Activated naive CD4-positive, alpha-beta T cell treated with anti-CD3 and anti-CD28 coated beads, Interleukin-2, amount 10 ng/mL, durations not matched to agents 7 days and 5 days (primary cell): ENCODE measurements at regions not wholly inside any gene's neighbourhood (a gene's known extent, or its start where the extent isn't known, plus 50 kb on each side); places are given as distances from the start of the nearest gene placed in this dataset.
"Not testable (repeated sequence)": the region's sequence is repeated elsewhere in the genome, so short reads cannot be mapped to it uniquely, and the experiment has no call there.

Experiments used
- CTCF ChIA-PET: fragments of 350-600 bp; sonication (Branson Sonifier 250); formaldehyde crosslinking; loops from one replicate; lab custom pipeline; 2021; ENCODE audit warnings: antibody characterized with exemption; lab: Charles Lee
- DNase-seq: peaks from one replicate; pipeline ENCODE4 v3.0.0-alpha.2; 2020
- H3K27ac Mint-ChIP-seq: one replicate; pipeline ENCODE4 v1.8.0; 2021; ENCODE audit warnings: mild to moderate bottlenecking, moderate library complexity, mixed read lengths
- H3K27me3 Mint-ChIP-seq: one replicate; pipeline ENCODE4 v1.8.0; 2021; ENCODE audit warnings: mild to moderate bottlenecking, mixed read lengths
- H3K36me3 Mint-ChIP-seq: one replicate; pipeline ENCODE4 v1.8.0; 2021; ENCODE audit warnings: mixed read lengths
- H3K4me1 Mint-ChIP-seq: one replicate; pipeline ENCODE4 v1.8.0; 2021; ENCODE audit warnings: mixed read lengths
- H3K4me3 Mint-ChIP-seq: one replicate; pipeline ENCODE4 v1.8.0; 2021; ENCODE audit warnings: mild to moderate bottlenecking, moderate library complexity, mixed read lengths
- H3K9me3 Mint-ChIP-seq: one replicate; pipeline ENCODE4 v1.8.0; 2021; ENCODE audit warnings: mixed read lengths

- H3K27ac Mint-ChIP-seq: no peak overlapping the region
- CTCF ChIA-PET: no interaction called here
- peaks cover 3% of the 10 kb centered on the region for H3K36me3 Mint-ChIP-seq
- H3K4me1 Mint-ChIP-seq: no peaks in the 10 kb centered on the region
- DNase-seq: no peak
- peaks cover 65% of the 10 kb centered on the region for H3K9me3 Mint-ChIP-seq
- H3K27me3 Mint-ChIP-seq: no peaks in the 10 kb centered on the region
- H3K4me3 Mint-ChIP-seq: no peak overlapping the region
Observed at GRCh38 chr12:34604227-34604626, 581.9 kb downstream of the ALG10 start.

DNA sequence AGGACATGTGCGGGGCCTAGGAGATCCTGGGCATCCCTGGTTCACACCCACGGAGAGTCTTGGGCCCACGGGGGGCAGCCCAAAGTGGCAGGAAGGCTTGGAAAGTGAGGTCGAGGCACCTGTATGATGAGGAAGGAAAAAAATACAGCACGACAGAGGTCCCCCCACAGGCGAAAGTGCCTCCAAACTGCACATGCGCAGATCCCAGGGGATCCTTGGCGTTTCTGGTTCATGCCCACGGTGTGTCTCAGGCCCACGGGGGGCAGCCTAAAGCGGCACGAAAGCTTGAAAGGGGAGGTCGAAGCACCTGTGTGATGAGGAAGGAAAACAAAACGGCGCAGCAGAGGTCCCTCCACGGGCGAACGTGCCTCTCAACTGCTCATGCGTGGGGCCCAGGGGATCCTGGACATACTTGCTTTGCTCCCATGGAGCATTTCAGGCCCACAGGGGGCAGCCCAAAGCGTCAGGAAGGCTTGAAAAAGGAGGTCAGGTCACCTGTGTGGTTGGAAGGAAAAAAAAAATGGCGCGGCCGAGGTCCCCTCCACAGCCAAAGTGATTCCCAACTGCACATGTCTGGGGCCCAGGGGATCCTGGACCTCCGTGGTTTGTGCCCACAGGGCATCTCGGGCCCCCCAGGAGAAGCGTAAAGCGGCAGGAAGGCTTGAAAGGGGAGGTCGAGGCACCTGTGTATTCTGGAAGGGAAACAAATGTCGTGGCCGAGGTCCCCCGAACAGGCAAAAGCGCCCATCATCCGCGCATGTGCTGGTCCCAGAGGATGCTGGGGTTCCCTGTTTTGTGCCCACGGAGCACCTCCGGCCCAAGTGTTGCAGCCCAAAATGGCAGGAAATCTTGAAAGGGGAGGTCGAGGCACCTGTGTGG, 582.6 kb downstream of the ALG10 start:
- H3K27me3 Mint-ChIP-seq: no peaks in the 10 kb centered on the region
- CTCF ChIA-PET: no interaction called here
- H3K36me3 Mint-ChIP-seq: peaks cover 3% of the 10 kb centered on the region
- peaks cover 64% of the 10 kb centered on the region for H3K9me3 Mint-ChIP-seq
- H3K4me3 Mint-ChIP-seq: no peak overlapping the region
- no peak for DNase-seq
- H3K4me1 Mint-ChIP-seq: no peaks in the 10 kb centered on the region
- H3K27ac Mint-ChIP-seq: no peak overlapping the region

- Mint-ChIP-seq H3K36me3 (peaks cover 3% of the 10 kb centered on the region), H3K4me3 (no peak overlapping the region), H3K4me1 (no peaks in the 10 kb centered on the region), H3K9me3 (peaks cover 57% of the 10 kb centered on the region), H3K27me3 (no peaks in the 10 kb centered on the region), H3K27ac (no peak overlapping the region)
- CTCF ChIA-PET: no interaction called here
- no peak for DNase-seq
Observed at GRCh38 chr12:34605510-34605887, 583.2 kb downstream of the ALG10 start.

DNA sequence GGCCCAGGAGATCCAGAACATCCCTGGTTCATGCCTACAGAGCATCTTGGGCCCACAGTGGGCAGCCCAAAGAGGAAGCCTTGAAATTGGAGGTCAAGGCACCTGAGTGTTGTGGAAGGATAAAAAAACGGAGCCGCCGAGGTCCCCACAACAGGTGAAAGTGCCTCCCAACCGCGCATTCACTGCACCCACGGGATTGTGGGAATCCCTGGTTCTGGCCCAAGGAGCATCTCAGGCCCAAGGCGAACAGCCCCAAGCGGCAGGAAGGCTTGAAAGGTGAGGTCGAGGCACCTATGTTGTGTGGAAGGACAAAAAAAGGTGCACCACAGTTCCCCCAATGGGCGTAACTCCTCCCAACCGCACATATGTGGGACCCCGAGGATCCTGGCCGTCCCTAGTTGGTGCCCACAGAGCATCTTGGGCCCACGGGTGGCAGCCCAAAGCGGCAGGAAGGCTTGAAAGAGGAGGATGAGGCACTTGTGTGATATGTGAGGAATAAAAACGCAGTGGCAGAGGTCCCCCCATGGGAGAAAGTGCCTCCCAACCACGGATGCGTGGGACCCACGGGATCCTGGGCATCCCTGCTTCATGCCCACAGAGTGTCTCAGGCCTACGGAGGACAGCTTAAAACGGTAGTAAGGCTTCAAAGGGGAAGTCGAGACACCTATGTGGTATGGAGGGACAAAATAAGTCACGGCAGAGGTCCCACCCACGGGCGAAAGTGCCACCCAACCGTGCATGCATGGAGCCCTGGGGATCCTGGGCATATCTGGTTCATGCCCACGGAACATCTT, 583.9 kb downstream of the ALG10 start:
- Mint-ChIP-seq H3K9me3 (peaks cover 55% of the 10 kb centered on the region), H3K4me3 (no peak overlapping the region), H3K36me3 (peaks cover 3% of the 10 kb centered on the region), H3K27ac (no peak overlapping the region), H3K4me1 (no peaks in the 10 kb centered on the region), H3K27me3 (no peaks in the 10 kb centered on the region)
- DNase-seq: no peak
- CTCF ChIA-PET: no interaction called here

DNA sequence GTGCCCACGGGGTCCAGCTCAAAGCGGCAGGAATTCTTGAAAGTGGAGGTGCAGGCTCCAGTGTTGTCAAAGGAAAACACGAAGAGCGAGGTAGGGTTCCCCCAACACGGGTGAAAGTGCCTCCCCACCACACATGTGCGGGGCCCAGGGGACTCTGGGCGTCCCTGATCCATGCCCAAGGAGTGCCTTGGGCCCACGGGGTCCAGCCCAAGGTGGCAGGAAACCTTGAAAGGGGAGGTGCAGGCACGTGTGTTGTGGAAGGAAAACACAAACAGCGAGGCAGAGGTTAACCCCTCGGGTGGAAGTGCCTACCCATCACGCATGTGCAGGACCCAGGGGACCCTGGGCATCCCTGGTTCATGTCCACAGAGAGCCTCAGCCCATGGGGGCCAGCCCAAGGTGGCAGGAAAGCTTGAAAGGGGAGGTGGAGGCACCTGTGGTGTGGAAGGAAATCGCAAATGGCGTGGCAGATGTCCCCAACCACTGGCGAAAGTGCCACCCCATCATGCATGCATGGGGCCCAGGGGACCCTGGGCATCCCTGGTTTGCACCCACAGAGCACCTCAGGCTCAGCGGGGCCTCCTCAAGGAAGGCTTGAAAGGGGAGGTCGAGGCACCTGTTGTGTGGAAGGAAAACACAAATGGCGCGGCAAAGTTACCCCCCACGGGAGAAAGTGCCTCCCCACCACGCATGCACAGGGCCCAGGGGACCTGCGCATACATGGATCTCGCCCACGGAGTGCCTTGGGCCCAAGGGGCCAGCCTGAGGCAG, 584.6 kb downstream of the ALG10 start:
- Mint-ChIP-seq H3K27me3 (no peaks in the 10 kb centered on the region), H3K27ac (no peak overlapping the region), H3K4me3 (no peak overlapping the region), H3K36me3 (peaks cover under 1% of the 10 kb centered on the region), H3K9me3 (peaks cover 56% of the 10 kb centered on the region), H3K4me1 (no peaks in the 10 kb centered on the region)
- no peak for DNase-seq
- CTCF ChIA-PET: no interaction called here

- CTCF ChIA-PET: no interaction called here
- Mint-ChIP-seq H3K27ac (no peak overlapping the region), H3K4me3 (no peak overlapping the region), H3K36me3 (no peaks in the 10 kb centered on the region), H3K4me1 (no peaks in the 10 kb centered on the region), H3K9me3 (peaks cover 55% of the 10 kb centered on the region), H3K27me3 (no peaks in the 10 kb centered on the region)
- DNase-seq: no peak
Observed at GRCh38 chr12:34607520-34608195, 585.4 kb downstream of the ALG10 start.

DNA sequence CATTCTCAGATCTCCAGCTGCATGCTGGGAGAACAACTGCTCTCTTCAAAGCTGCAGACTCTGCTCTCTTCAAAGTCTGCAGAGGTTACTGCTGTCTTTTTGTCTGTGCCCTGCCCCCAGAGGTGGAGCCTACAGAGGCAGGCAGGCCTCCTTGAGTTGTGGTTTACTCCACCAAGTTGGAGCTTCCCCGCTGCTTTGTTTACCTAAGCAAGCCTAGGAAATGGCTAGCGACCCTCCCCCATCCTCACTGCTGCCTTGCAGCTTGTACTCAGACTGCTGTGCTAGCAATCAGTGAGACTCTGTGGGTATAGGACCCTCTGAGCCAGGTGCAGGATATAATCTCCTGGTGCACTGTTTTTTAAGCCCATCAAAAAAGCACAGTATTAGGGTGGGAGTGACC, 591.7 kb downstream of the ALG10 start:
- DNase-seq, H3K4me1 Mint-ChIP-seq, H3K27me3 Mint-ChIP-seq, H3K4me3 Mint-ChIP-seq, H3K36me3 Mint-ChIP-seq, H3K27ac Mint-ChIP-seq: not testable (repeated sequence)
- CTCF ChIA-PET: interaction anchor here (0.6 kb wide), 1 partner anchor 14 kb away, joined by 3 read pairs; no protein-coding TSS in a partner anchor
- peaks cover 63% of the 10 kb centered on the region for H3K9me3 Mint-ChIP-seq

DNA sequence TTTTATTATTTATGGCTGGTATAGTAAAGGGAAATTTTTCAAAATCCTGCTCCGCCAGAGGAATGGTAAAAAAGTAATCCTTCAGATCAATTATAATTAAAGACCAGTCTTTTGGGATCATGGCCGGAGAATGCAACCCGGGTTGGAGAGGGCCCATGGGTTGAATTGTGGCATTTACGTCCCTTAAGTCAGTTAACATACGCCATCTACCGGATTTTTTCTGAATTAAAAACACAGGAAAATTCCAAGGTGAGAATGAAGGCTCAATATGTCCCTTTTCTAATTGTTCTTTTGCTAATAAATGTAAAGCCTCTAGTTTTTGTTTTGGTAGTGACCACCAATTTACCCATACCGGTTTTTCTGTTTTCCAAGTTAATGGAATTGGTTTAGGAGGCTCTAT, 602.8 kb downstream of the ALG10 start:
- CTCF ChIA-PET: interaction anchor here (1.3 kb wide), 1 partner anchor 395 kb away, joined by 3 read pairs; no protein-coding TSS in a partner anchor
- peaks cover 32% of the 10 kb centered on the region for H3K9me3 Mint-ChIP-seq
- no peak overlapping the region for H3K27ac Mint-ChIP-seq
- no peaks in the 10 kb centered on the region for H3K27me3 Mint-ChIP-seq
- no peaks in the 10 kb centered on the region for H3K4me1 Mint-ChIP-seq
- no peak for DNase-seq
- H3K4me3 Mint-ChIP-seq: no peak overlapping the region
- no peaks in the 10 kb centered on the region for H3K36me3 Mint-ChIP-seq

DNA sequence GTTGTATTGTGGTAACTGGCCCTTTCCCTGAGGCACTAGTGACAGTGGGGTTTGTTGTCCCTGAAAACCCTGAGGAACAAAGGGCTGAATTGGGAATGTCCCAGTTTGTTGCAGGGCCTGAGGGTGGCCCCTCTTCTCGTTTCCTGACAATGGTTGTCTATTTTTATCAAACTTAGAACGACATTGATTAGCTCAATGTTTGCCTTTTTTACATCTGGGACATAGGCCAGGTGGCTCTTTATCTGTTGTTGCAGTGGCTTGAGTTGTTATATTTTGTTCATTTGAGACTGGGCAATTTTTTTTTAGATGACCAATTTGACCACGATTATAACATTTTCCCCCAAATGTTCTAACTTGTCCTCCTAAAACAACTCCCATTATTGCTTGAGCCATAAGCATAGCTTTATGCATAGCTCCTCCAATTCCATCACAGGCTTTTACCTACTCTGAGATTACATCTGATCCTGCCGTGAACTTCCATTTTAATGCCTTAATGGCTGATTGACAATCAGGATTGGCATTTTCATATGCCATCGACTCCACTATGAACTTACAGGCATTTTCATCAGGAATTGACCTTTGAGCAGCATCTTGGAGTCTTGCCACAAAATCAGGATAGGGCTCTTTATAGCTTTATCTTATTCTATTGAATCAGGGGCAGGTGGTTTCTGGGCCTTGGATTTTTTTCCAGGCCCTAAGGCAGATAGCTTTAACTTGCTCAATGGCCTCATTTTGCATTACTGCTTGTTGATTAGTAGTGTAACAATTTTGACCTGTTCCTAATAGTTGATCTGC, 604.3 kb downstream of the ALG10 start:
- H3K36me3 Mint-ChIP-seq: no peaks in the 10 kb centered on the region
- H3K27ac Mint-ChIP-seq: no peak overlapping the region
- CTCF ChIA-PET: no interaction called here
- peaks cover 33% of the 10 kb centered on the region for H3K9me3 Mint-ChIP-seq
- H3K27me3 Mint-ChIP-seq: no peaks in the 10 kb centered on the region
- no peak for DNase-seq
- no peaks in the 10 kb centered on the region for H3K4me1 Mint-ChIP-seq
- no peak overlapping the region for H3K4me3 Mint-ChIP-seq
